Heart left ventricle (tissue), 16 donors: ENCODE measurements at regions not wholly inside any gene's neighbourhood (a gene's known extent, or its start where the extent isn't known, plus 50 kb on each side); places are given as distances from the start of the nearest gene placed in this dataset.
"Not testable (repeated sequence)": the region's sequence is repeated elsewhere in the genome, so short reads cannot be mapped to it uniquely, and the experiment has no call there.

Source experiments
- ATAC-seq, 4 donors: fragments of 200-7000 bp; cut with Tn5 transposase; one replicate each; pipeline ENCODE4 v1.9.1; 2020 to 2022; ENCODE audit warnings: moderate library complexity in 4 of 4, mild to moderate bottlenecking in 3 of 4, moderate number of reproducible peaks in 1 of 4
- DNase-seq, 5 donors: peaks; one replicate each; pipeline ENCODE4 v3.0.0-alpha.2; 2020
- H3K27ac ChIP-seq, 12 donors: fragments of 200-600 bp; sonication (generic) in 4 of 12; one replicate each; pipeline versions ENCODE4 v1.5.0 to v1.8.0; 2016 to 2022; ENCODE audit warnings: mild to moderate bottlenecking in 2 of 12
- H3K27me3 ChIP-seq, 9 donors: fragments of 200-600 bp; sonication (generic) in 2 of 9; one replicate each; pipeline versions ENCODE4 v1.5.1 to v1.8.0; 2016 to 2022; ENCODE audit warnings: mild to moderate bottlenecking in 3 of 9
- H3K36me3 ChIP-seq, 9 donors: fragments of 200-600 bp; sonication (generic) in 2 of 9; one replicate each; pipeline versions ENCODE4 v1.5.0 to v1.8.0; 2018 to 2022; ENCODE audit warnings: mild to moderate bottlenecking in 2 of 9
- H3K4me1 ChIP-seq, 12 donors: fragments of 200-600 bp; sonication (generic) in 4 of 12; one replicate each; pipeline versions ENCODE4 v1.5.0 to v1.8.0; 2016 to 2022; ENCODE audit warnings: mild to moderate bottlenecking in 3 of 12
- H3K4me3 ChIP-seq, 12 donors: fragments of 200-600 bp; sonication (generic) in 4 of 12; one replicate each; pipeline versions ENCODE4 v1.5.0 to v1.8.0; 2017 to 2022; ENCODE audit warnings: mild to moderate bottlenecking in 9 of 12, moderate library complexity in 4 of 12
- H3K9me3 ChIP-seq, 12 donors: fragments of 200-600 bp; sonication (generic) in 4 of 12; one replicate each; pipeline versions ENCODE4 v1.5.0 to v1.8.0; 2016 to 2022; ENCODE audit warnings: mild to moderate bottlenecking in 1 of 12
- POLR2A ChIP-seq, 2 donors: fragments of 450-650 bp; IDR thresholded peaks; one replicate each; pipeline ENCODE4 v1.6.1; 2017; ENCODE audit warnings: antibody characterized with exemption in 2 of 2, mild to moderate bottlenecking in 2 of 2, moderate library complexity in 2 of 2
- WGBS, 4 donors: extraction: QIAGEN DNeasy Blood & Tissue Kit in 2 of 4; methylation state at CpG; one replicate each; pipeline versions ENCODE4 v1.1.5 to v1.1.7; 2013 to 2018; 5-methylcytosine and 5-hydroxymethylcytosine counted together
- intact Hi-C, 10 donors: fragments of 100-400 bp; cut with DNase I; formaldehyde crosslinking; loops; one replicate each; pipeline versions ENCODE4 v1.11.1 to v1.14.2; 2022
- TF ChIP-seq, protein P1 (sequence below), 12 donors: fragments of 200-600 bp; sonication (generic) in 4 of 12; IDR thresholded peaks; one replicate each; pipeline versions ENCODE4 v1.5.0 to v1.8.0; 2018 to 2022; ENCODE audit warnings: antibody characterized with exemption in 12 of 12, mild to moderate bottlenecking in 5 of 12
- donor health status: ischemic (EF 13 %, LVEDD 7.1; RV severe dilation, severe dysfunction).
- donor health status: healthy with polysubstance abuse.
- donor health status: DM: no; HTN: yes; CAD: no.
- donor health status: DM: no; HTN: no; CAD: no.
- donor health status: ischemic (EF 25% LVEDD 6.9; RV normal size, moderate dysfunction).
- donor health status: ischemic (EF 25% LVEDD 5.7; RV mildly dilated, moderate dysfunction).
- donor health status: healthy.
- donor health status: DM: yes; HTN: yes; CAD: no.
- donor health status: ischemic (EF 35%, LVEDD 5.7; RV mildly dilated, moderate dysfunction).
- donor health status: nonischemic (EF 11% LVEDD 7.7; RV severe dilation, severe dysfunction).
- donor health status: DM: yes; HTN: yes; CAD: no.
- donor health status: PGD.
- donor health status: ischemic (EF 29% LVEDD 5.4; RV normal size, mild dysfunction).
- donor health status: nonischemic (EF 23%, LVEDD 6.1; RV moderate dilation, normal function).

DNA sequence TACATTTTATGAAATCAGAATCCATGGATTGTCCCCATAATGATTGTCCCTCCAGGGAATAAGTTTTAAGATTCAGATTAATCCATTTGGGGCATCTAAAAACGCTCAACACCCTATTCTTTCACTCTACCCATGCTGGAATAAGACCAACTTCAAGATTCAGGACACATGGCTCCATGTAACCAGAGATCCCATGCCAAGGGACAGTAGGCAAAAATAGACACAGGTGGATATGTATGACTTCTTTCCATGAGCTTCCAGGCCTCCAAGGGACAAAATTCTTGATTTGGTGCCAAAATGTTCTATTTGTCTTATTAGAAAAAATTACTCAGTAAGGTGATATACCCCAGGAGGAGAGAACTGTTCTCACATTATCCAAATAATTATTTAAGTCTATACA, 178.8 kb downstream of the NRIP1 start:
- no peak for TF ChIP-seq POLR2A (IDR thresholded peaks at IDR 0.05)
- TF ChIP-seq, protein P1, sequence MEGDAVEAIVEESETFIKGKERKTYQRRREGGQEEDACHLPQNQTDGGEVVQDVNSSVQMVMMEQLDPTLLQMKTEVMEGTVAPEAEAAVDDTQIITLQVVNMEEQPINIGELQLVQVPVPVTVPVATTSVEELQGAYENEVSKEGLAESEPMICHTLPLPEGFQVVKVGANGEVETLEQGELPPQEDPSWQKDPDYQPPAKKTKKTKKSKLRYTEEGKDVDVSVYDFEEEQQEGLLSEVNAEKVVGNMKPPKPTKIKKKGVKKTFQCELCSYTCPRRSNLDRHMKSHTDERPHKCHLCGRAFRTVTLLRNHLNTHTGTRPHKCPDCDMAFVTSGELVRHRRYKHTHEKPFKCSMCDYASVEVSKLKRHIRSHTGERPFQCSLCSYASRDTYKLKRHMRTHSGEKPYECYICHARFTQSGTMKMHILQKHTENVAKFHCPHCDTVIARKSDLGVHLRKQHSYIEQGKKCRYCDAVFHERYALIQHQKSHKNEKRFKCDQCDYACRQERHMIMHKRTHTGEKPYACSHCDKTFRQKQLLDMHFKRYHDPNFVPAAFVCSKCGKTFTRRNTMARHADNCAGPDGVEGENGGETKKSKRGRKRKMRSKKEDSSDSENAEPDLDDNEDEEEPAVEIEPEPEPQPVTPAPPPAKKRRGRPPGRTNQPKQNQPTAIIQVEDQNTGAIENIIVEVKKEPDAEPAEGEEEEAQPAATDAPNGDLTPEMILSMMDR (IDR thresholded peaks at IDR 0.05): no peak
- no peaks in the 10 kb centered on the region for H3K36me3 ChIP-seq
- no peak overlapping the region for H3K27ac ChIP-seq
- no peak for DNase-seq
- WGBS, 4 donors: 75 to 94% (median 83%) methylated on average over 1 of the region's 1 CpG
- intact Hi-C loops: no loop called here
- no peaks in the 10 kb centered on the region for H3K9me3 ChIP-seq
- H3K4me1 ChIP-seq: peaks cover 0 to 12% (median 0%) of the 10 kb centered on the region in 12 donors
- ATAC-seq: no peak
- no peak overlapping the region for H3K4me3 ChIP-seq
- no peaks in the 10 kb centered on the region for H3K27me3 ChIP-seq

DNA sequence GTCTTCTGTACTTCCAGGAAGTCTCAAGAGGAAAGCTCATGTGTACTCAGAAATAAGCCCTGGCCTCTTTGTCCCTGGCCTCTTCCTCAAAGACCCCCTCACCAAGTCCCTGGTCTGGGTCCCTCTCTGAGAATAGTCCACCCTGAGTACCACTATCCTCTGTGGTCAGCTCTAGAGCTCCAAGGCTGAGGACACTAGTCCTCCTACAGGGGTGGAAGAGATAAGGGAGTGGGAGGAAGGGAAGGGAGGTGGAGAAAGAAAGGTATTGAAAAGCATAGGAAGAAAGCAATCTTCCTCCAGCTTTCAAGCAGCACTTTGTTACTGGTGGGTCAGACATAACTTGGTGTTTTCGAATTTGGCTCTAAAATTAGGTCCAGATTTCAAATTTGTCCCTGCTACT, 181.4 kb downstream of the NRIP1 start:
- H3K9me3 ChIP-seq: no peaks in the 10 kb centered on the region
- intact Hi-C loops: loop anchor here in 1 of 10 donors (5.0 kb wide), 1 partner anchor 599 kb away; no protein-coding TSS in a partner anchor

DNA sequence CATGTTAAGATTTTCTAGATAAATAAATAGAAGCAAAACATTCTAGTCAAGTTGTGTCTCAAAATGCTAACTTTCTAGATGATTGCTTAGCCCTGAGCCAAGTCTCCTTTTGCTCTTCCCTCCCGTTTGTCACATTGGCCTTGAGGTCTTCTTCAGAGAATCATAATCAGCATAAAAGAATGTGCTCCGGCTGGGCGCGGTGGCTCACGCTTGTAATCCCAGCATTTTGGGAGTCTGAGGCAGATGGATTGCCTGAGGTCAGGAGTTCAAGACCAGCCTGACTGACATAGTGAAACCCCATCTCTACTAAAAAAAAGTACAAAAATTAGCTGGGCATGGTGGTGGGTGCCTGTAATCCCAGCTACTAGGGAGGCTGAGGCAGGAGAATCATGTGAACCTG, 182.3 kb downstream of the NRIP1 start:
- not testable (repeated sequence) for DNase-seq, H3K27ac ChIP-seq, H3K27me3 ChIP-seq, ATAC-seq, H3K9me3 ChIP-seq, H3K4me3 ChIP-seq, H3K36me3 ChIP-seq
- intact Hi-C loops: loop anchor here in 1 of 10 donors (5.0 kb wide), 1 partner anchor 600 kb away; no protein-coding TSS in a partner anchor
- 88 to 93% (median 92%) methylated on average over 5 of the region's 5 CpGs for WGBS, 4 donors
- H3K4me1 ChIP-seq: peaks cover 0 to 30% (median 6%) of the 10 kb centered on the region in 12 donors

More for the DNA sequence above, 181.4 kb downstream of the NRIP1 start:
- H3K4me3 ChIP-seq: no peak overlapping the region
- no peak overlapping the region for H3K27ac ChIP-seq
- no peaks in the 10 kb centered on the region for H3K36me3 ChIP-seq
- ATAC-seq (no peak), DNase-seq (no peak)
- WGBS, 4 donors: 80 to 91% (median 88%) methylated on average over 1 of the region's 1 CpG
- no peaks in the 10 kb centered on the region for H3K27me3 ChIP-seq
- TF ChIP-seq, protein P1 (IDR thresholded peaks at IDR 0.05): no peak
- no peak for TF ChIP-seq POLR2A (IDR thresholded peaks at IDR 0.05)
- peaks cover 0 to 22% (median under 1%) of the 10 kb centered on the region in 12 donors for H3K4me1 ChIP-seq

DNA sequence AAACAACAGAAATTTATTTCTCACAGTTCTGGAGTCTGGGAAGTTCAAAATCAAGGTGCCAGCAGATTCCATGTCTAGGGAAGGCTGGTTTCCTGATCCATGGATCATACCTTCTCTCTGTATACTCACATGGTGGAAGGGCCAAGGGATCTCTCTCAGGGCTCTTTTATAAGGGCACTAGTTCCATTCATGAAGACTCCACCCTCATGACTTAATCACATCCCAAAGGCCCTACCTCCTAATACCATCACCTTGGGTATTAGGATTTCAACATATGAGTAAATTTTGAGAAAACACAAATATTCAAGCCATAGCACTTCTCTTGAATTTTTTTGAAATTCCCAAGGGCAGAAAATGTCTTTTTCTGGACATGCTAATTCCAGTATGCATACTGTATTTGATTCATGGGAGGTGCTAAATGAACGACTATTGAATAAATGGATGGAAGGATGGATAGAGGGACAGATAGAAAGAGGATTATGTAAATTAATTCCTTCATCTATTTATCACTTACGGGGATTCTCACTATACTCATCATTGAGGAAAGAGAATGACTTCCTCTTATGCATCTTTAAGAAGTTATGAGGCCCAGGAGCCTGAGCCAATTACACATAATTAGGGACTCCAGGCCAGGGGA, 182.8 kb downstream of the NRIP1 start:
- intact Hi-C loops: loop anchor here in 1 of 10 donors (5.0 kb wide), 1 partner anchor 600 kb away; no protein-coding TSS in a partner anchor
- Histone ChIP-seq H3K4me1 (peaks cover 0 to 36% (median 8%) of the 10 kb centered on the region in 12 donors), H3K27me3 (no peaks in the 10 kb centered on the region), H3K4me3 (no peak overlapping the region), H3K9me3 (no peaks in the 10 kb centered on the region), H3K27ac (no peak overlapping the region), H3K36me3 (no peaks in the 10 kb centered on the region)
- 88 to 91% (median 90%) methylated on average over 2 of the region's 2 CpGs for WGBS, 4 donors
- DNase-seq: no peak
- no peak for TF ChIP-seq POLR2A (IDR thresholded peaks at IDR 0.05)
- TF ChIP-seq, protein P1 (IDR thresholded peaks at IDR 0.05): no peak
- ATAC-seq: no peak
